Smooth muscle cell (in vitro differentiated cells): ENCODE measurements at regions not wholly inside any gene's neighbourhood (a gene's known extent, or its start where the extent isn't known, plus 50 kb on each side); places are given as distances from the start of the nearest gene placed in this dataset.

Experiments used
- DNase-seq: peaks from one replicate; lab custom pipeline; 2025; ENCODE audit not compliant: unreplicated experiment; lab: John Stamatoyannopoulos, UW
- H2AFZ ChIP-seq: fragments of 200-600 bp; sonication (generic); 2 replicates; pipeline ENCODE4 v1.6.0; 2016; ENCODE audit warnings: antibody characterized with exemption, low read depth, mild to moderate bottlenecking
- H3F3A ChIP-seq: fragments of 200-600 bp; sonication (generic); 2 replicates; pipeline ENCODE4 v1.6.0; 2017; ENCODE audit warnings: antibody characterized with exemption, low read depth
- H3K27ac ChIP-seq: fragments of 200-600 bp; sonication (generic); 2 replicates; pipeline ENCODE4 v1.5.1; 2016; ENCODE audit warnings: low read depth, mild to moderate bottlenecking
- H3K27me3 ChIP-seq: fragments of 200-600 bp; sonication (generic); 2 replicates; pipeline ENCODE4 v1.6.1; 2016; ENCODE audit warnings: low read depth, mild to moderate bottlenecking
- H3K36me3 ChIP-seq: fragments of 200-600 bp; sonication (generic); 2 replicates; pipeline ENCODE4 v1.5.1; 2016; ENCODE audit warnings: low read depth
- H3K4me1 ChIP-seq: fragments of 200-600 bp; sonication (generic); 2 replicates; pipeline ENCODE4 v1.5.1; 2016; ENCODE audit warnings: low read depth
- H3K4me2 ChIP-seq: fragments of 200-600 bp; sonication (generic); 2 replicates; pipeline ENCODE4 v1.6.0; 2016; ENCODE audit warnings: mild to moderate bottlenecking
- H3K4me3 ChIP-seq: fragments of 200-600 bp; sonication (generic); 2 replicates; pipeline ENCODE4 v1.5.1; 2016; ENCODE audit warnings: mild to moderate bottlenecking
- H3K79me2 ChIP-seq: fragments of 200-600 bp; sonication (generic); 2 replicates; pipeline ENCODE4 v1.6.0; 2016; ENCODE audit warnings: low read depth, mild to moderate bottlenecking
- H3K9ac ChIP-seq: fragments of 200-600 bp; sonication (generic); 2 replicates; pipeline ENCODE4 v1.6.0; 2016; ENCODE audit warnings: low read depth
- H3K9me3 ChIP-seq: fragments of 200-600 bp; sonication (generic); replicated peaks from 2 replicates; pipeline ENCODE4 v1.5.1; 2016; ENCODE audit warnings: low read depth
- H4K20me1 ChIP-seq: fragments of 200-600 bp; sonication (generic); 2 replicates; pipeline ENCODE4 v1.6.0; 2016; ENCODE audit warnings: low read depth
- WGBS: methylation state at CpG from one replicate; pipeline ENCODE4 v1.1.7; 2016; ENCODE audit warnings: low lambda C conversion rate; 5-methylcytosine and 5-hydroxymethylcytosine counted together
- TF ChIP-seq, protein P1 (sequence below): fragments of 200-600 bp; sonication (generic); IDR thresholded peaks from 2 replicates; pipeline ENCODE4 v1.5.1; 2017; ENCODE audit warnings: borderline replicate concordance, mild to moderate bottlenecking, antibody characterized with exemption; ENCODE audit not compliant: insufficient read depth, poor library complexity, severe bottlenecking

DNA sequence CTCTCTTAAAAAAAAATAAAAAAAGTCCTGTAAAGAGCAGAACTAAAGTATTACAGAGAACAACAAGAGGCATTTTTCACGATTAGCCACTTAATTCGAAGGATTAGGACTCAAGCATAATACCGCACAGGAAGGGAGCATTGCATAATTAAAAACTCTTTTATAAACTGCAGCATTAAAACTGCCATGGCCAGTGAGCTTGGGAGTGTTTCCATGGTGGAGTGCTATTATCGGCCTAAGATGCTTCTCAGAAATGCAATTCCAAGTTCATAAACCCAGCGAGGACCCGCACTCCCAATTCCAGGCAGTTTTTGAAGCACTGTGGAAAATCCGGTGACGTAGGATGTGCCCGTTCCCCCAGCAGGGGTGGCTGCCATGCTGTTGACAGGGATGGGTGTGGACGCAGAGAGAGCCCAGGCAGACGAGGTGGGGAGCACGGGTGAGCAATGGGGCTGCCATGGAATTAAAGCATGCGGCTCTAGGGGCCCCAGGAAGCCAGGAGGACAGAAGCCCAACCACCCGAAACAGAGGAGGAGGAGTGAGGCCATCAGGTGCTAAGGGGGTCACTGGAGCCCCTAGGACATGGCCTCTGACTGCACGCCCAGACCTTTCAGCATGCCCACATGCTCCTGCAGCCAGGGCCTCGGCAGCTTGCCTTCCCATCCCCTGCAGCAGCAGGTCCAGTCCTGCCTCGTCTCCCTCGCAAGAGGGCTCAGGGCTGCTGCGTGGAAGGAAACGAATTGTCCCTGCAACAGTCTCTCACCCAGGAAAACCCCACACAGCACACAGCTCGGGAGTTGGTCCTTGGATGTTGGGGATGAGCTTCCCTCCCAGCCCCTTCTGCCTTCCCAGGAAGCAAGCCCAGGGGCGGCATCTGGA, 233.4 kb downstream of the NDUFA10 start:
- Histone ChIP-seq H3K9ac (no peak overlapping the region), H3F3A (no peaks in the 10 kb centered on the region), H3K4me3 (no peak overlapping the region), H3K27ac (no peak overlapping the region), H4K20me1 (no peaks in the 10 kb centered on the region), H3K9me3 (no peaks in the 10 kb centered on the region), H3K27me3 (no peaks in the 10 kb centered on the region), H3K4me2 (no peak overlapping the region), H2AFZ (no peak overlapping the region), H3K4me1 (no peaks in the 10 kb centered on the region), H3K79me2 (no peaks in the 10 kb centered on the region), H3K36me3 (no peaks in the 10 kb centered on the region)
- TF ChIP-seq, protein P1, sequence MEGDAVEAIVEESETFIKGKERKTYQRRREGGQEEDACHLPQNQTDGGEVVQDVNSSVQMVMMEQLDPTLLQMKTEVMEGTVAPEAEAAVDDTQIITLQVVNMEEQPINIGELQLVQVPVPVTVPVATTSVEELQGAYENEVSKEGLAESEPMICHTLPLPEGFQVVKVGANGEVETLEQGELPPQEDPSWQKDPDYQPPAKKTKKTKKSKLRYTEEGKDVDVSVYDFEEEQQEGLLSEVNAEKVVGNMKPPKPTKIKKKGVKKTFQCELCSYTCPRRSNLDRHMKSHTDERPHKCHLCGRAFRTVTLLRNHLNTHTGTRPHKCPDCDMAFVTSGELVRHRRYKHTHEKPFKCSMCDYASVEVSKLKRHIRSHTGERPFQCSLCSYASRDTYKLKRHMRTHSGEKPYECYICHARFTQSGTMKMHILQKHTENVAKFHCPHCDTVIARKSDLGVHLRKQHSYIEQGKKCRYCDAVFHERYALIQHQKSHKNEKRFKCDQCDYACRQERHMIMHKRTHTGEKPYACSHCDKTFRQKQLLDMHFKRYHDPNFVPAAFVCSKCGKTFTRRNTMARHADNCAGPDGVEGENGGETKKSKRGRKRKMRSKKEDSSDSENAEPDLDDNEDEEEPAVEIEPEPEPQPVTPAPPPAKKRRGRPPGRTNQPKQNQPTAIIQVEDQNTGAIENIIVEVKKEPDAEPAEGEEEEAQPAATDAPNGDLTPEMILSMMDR, result no peak
- DNase-seq, result no peak
- WGBS, result 86% methylated on average over 21 of the region's 22 CpGs

DNA sequence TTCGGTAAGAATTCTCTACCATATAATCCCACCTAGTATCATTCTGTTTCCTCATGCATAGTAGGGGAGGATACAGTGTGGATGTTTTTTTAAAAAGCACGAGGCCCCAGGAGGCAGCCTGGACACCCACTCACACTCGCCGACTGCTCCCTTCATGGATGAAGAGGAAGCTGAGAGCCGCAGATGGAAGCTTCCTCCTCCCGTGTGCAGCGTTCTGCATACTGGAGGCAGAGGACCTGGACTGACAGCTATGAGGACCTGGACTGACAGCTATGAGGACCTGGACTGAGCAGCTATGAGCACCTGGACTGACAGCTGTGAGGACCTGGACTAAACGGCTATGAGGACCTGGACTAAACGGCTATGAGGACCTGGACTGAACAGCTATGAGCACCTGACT, 234.4 kb downstream of the NDUFA10 start:
- Histone ChIP-seq H3K27ac (no peak overlapping the region), H3K79me2 (no peaks in the 10 kb centered on the region), H4K20me1 (no peaks in the 10 kb centered on the region), H3K9ac (no peak overlapping the region), H3K4me3 (no peak overlapping the region), H3K4me2 (no peak overlapping the region), H2AFZ (no peak overlapping the region), H3K27me3 (no peaks in the 10 kb centered on the region), H3K9me3 (no peaks in the 10 kb centered on the region), H3K4me1 (no peaks in the 10 kb centered on the region), H3K36me3 (no peaks in the 10 kb centered on the region), H3F3A (no peaks in the 10 kb centered on the region)
- TF ChIP-seq, protein P1, result no peak
- WGBS, result 84% methylated on average over 9 of the region's 9 CpGs
- no peak for DNase-seq

DNA sequence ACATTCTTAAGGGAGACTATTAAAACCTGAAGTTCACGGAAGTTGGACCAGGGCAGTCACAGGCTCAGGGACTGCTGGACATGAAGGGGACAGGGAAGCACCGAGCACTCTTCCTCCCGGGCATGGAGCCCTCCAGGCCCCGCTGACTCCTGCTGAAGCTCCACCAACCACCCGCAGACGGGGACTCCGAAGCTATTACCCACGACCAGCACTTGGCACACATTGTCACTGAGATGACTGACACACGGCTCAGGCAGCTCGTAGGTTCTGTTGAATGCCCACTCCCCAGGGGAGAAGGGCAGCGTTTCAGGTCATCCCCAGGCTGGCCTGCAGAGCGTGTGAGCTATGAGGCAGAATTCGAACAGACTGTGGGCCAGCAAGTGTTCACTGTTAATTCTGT, 234.8 kb downstream of the NDUFA10 start:
- WGBS, result 79% methylated on average over 13 of the region's 13 CpGs
- no peaks in the 10 kb centered on the region for H3F3A ChIP-seq
- H3K9me3 ChIP-seq, result no peaks in the 10 kb centered on the region
- H4K20me1 ChIP-seq, result no peaks in the 10 kb centered on the region
- no peaks in the 10 kb centered on the region for H3K4me1 ChIP-seq
- TF ChIP-seq, protein P1, result no peak
- no peaks in the 10 kb centered on the region for H3K79me2 ChIP-seq
- no peak overlapping the region for H3K27ac ChIP-seq
- no peak overlapping the region for H2AFZ ChIP-seq
- H3K27me3 ChIP-seq, result no peaks in the 10 kb centered on the region
- no peak overlapping the region for H3K4me2 ChIP-seq
- H3K9ac ChIP-seq, result no peak overlapping the region
- no peak overlapping the region for H3K4me3 ChIP-seq
- H3K36me3 ChIP-seq, result no peaks in the 10 kb centered on the region
- DNase-seq, result no peak

DNA sequence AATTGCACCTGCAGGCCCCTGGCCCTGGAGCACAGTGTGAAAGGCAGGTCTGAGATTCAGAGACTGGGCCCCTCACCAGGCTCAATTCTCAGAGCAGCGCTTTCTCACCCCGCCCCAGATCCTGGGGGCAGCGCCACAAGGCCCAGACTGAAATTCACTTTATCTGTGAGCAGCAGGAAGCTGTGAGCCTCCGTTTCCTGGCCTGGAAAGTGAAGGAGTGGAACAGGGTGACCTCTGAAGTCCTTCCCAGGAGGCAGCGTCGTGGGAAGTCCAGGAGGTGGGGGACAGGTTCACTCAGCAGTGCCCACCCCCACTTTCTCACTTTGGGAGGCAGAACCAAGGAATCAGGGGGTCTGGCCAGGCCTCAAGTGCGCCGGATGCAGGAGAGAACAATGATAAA, 235.4 kb downstream of the NDUFA10 start:
- H3F3A ChIP-seq, result no peaks in the 10 kb centered on the region
- H3K9me3 ChIP-seq, result no peaks in the 10 kb centered on the region
- no peaks in the 10 kb centered on the region for H3K79me2 ChIP-seq
- TF ChIP-seq, protein P1, result no peak
- H4K20me1 ChIP-seq, result no peaks in the 10 kb centered on the region
- H2AFZ ChIP-seq, result no peak overlapping the region
- DNase-seq, result no peak
- no peaks in the 10 kb centered on the region for H3K4me1 ChIP-seq
- H3K4me3 ChIP-seq, result no peak overlapping the region
- H3K4me2 ChIP-seq, result no peak overlapping the region
- H3K27me3 ChIP-seq, result no peaks in the 10 kb centered on the region
- H3K9ac ChIP-seq, result no peak overlapping the region
- no peaks in the 10 kb centered on the region for H3K36me3 ChIP-seq
- H3K27ac ChIP-seq, result no peak overlapping the region
- 77% methylated on average over 8 of the region's 8 CpGs for WGBS
